ENCODE measurements at regions not wholly inside any gene's neighbourhood (a gene's known extent, or its start where the extent isn't known, plus 50 kb on each side); places are given as distances from the start of the nearest gene placed in this dataset.

- in situ Hi-C loops (cut with MboI), result no loop called here
- RAD21 ChIA-PET (ENCODE audit: unreplicated experiment), result no interaction called here
Measured at GRCh38 chr20:48158014-48158413, 372.7 kb upstream of the SULF2 start.

More at GRCh38 chr20:48158014-48158413, 372.7 kb upstream of the SULF2 start:
- intact Hi-C loops (cut with micrococcal nuclease; ENCODE audit: unreplicated experiment), result no loop called here
- TF ChIP-seq PAX5 (IDR thresholded peaks at IDR 0.05; ENCODE audit: borderline replicate concordance, low read depth, low read length) (no peak), ETV6 (conservative IDR thresholded peaks at IDR 0.05 in 1 of 2, IDR thresholded peaks at IDR 0.05 in 1 of 2; ENCODE audit: borderline replicate concordance in 1 of 2, low read depth in 1 of 2) (no peak), MLLT1 (IDR thresholded peaks at IDR 0.05) (no peak), EED (IDR thresholded peaks at IDR 0.05; ENCODE audit: low read depth) (no peak), ASH2L (IDR thresholded peaks at IDR 0.05; ENCODE audit: borderline replicate concordance, low read depth) (no peak), ZNF274 (IDR thresholded peaks at IDR 0.05; ENCODE audit: insufficient read depth, insufficient read length) (no peak), SIX5 (IDR thresholded peaks at IDR 0.05; ENCODE audit: low read depth, low read length, severe bottlenecking) (no peak), BACH1 (IDR thresholded peaks at IDR 0.05; ENCODE audit: borderline replicate concordance) (no peak), ZBTB11 (CRISPR knock-in tag; IDR thresholded peaks at IDR 0.05) (no peak)
- TF ChIP-seq, protein P1, sequence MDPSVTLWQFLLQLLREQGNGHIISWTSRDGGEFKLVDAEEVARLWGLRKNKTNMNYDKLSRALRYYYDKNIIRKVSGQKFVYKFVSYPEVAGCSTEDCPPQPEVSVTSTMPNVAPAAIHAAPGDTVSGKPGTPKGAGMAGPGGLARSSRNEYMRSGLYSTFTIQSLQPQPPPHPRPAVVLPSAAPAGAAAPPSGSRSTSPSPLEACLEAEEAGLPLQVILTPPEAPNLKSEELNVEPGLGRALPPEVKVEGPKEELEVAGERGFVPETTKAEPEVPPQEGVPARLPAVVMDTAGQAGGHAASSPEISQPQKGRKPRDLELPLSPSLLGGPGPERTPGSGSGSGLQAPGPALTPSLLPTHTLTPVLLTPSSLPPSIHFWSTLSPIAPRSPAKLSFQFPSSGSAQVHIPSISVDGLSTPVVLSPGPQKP (IDR thresholded peaks at IDR 0.05; ENCODE audit: low read depth, low read length), result no peak
- FAIRE-seq (no peak), DNase-seq (ENCODE audit: low read depth, low spot score) (no peak), ATAC-seq (no peak)
- Histone ChIP-seq H4K20me1 (ENCODE audit: control insufficient read depth, insufficient read depth) (no peaks in the 10 kb centered on the region), H2AFZ (ENCODE audit: control insufficient read depth, low read depth, low read length) (no peak overlapping the region), H3K4me1 (ENCODE audit: control insufficient read depth, insufficient read depth, low read length) (no peaks in the 10 kb centered on the region), H3K27ac (ENCODE audit: control insufficient read depth, insufficient read depth) (no peak overlapping the region), H3K4me3 (no peak overlapping the region), H3K4me2 (ENCODE audit: control insufficient read depth, insufficient read depth) (no peak overlapping the region), H3K27me3 (replicated peaks in 1 of 2; ENCODE audit: control insufficient read depth in 2 of 2, insufficient read depth in 2 of 2, low read length in 1 of 2) (no peaks in the 10 kb centered on the region; a peak in 2 of 4 replicates), H3K79me2 (ENCODE audit: control insufficient read depth, insufficient read depth, low read length) (no peaks in the 10 kb centered on the region), H3K9me3 (replicated peaks; ENCODE audit: control insufficient read depth, insufficient read depth, low read length) (peaks cover 2% of the 10 kb centered on the region; the same call in 2 of the 3 replicates), H3K9ac (ENCODE audit: control insufficient read depth, insufficient read depth, low read length) (no peak overlapping the region), H3K36me3 (ENCODE audit: control insufficient read depth in 2 of 2, insufficient read depth in 2 of 2, low read length in 1 of 2) (no peaks in the 10 kb centered on the region)
- WGBS (ENCODE audit: insufficient coverage, insufficient replicate concordance, low lambda C conversion rate, missing lambda C conversion rate), result 0% methylated on average over 2 of the region's 2 CpGs
- ChIA-PET SMC1A (ENCODE audit: uncharacterized antibody, unreplicated experiment) (no interaction called here), CTCF (no interaction called here), POLR2A (no interaction called here)
- BruUV-seq (replicated peaks), result no TSS peak
